A549 (cell line): ENCODE measurements at regions not wholly inside any gene's neighbourhood (a gene's known extent, or its start where the extent isn't known, plus 50 kb on each side); places are given as distances from the start of the nearest gene placed in this dataset.

ENCODE experiments used
- CHD2 ChIP-seq: fragments of 150-350 bp; IDR thresholded peaks from 2 replicates; pipeline ENCODE4 v1.6.1; 2014; ENCODE audit warnings: low read length; ENCODE audit not compliant: partially characterized antibody
- CTCF ChIP-seq: fragments of >200 bp; sonication (Bioruptor Twin); formaldehyde crosslinking; IDR thresholded peaks from 3 replicates; pipeline ENCODE4 v1.5.1; 2016
- EP300 ChIP-seq, 2 experiments: fragments of >200 bp; sonication (Bioruptor Twin); formaldehyde crosslinking; IDR thresholded peaks; 2 replicates in 1 of 2; 3 replicates in 1 of 2; pipeline ENCODE4 v1.6.1; 2016 to 2017
- JUN ChIP-seq, 2 experiments: fragments of >200 bp; sonication (Bioruptor Twin); formaldehyde crosslinking; IDR thresholded peaks; 2 replicates in 1 of 2; 3 replicates in 1 of 2; pipeline ENCODE4 v1.6.1; 2016 to 2017
- KDM1A ChIP-seq: fragments of 200-600 bp; sonication (generic); IDR thresholded peaks from 2 replicates; pipeline ENCODE4 v1.6.1; 2016; ENCODE audit warnings: low read depth, mild to moderate bottlenecking
- KDM5A ChIP-seq: fragments of 200-600 bp; sonication (generic); IDR thresholded peaks from 2 replicates; pipeline ENCODE4 v1.6.1; 2016; ENCODE audit warnings: antibody characterized with exemption, mild to moderate bottlenecking
- MYC ChIP-seq: IDR thresholded peaks from 2 replicates; pipeline ENCODE4 v1.6.1; 2012; ENCODE audit warnings: mild to moderate bottlenecking, inconsistent platforms, low read length, improper control_type of control experiment, borderline replicate concordance
- NFE2L2 ChIP-seq: fragments of 150-350 bp; conservative IDR thresholded peaks from 2 replicates; pipeline ENCODE4 v1.6.1; 2014; ENCODE audit warnings: low read length
- NPAS2 ChIP-seq: fragments of 250-450 bp; sonication (Bioruptor Pico); IDR thresholded peaks from 2 replicates; pipeline ENCODE4 v1.8.0; 2022; ENCODE audit warnings: mild to moderate bottlenecking, moderate library complexity, borderline replicate concordance
- POLR2A ChIP-seq: IDR thresholded peaks from 2 replicates; pipeline ENCODE4 v1.6.1; 2012; ENCODE audit warnings: mild to moderate bottlenecking, low read length
- RAD21 ChIP-seq, 2 experiments: fragments of >200 bp in 1 of 2; sonication (Bioruptor Twin) in 1 of 2; formaldehyde crosslinking in 1 of 2; IDR thresholded peaks in 1 of 2; conservative IDR thresholded peaks in 1 of 2; 2 replicates in 1 of 2; 3 replicates in 1 of 2; pipeline ENCODE4 v1.6.1; 2012 to 2018; ENCODE audit warnings: inconsistent platforms in 1 of 2
- ZNF302 ChIP-seq: fragments of 250-450 bp; sonication (Bioruptor Pico); IDR thresholded peaks from 2 replicates; pipeline ENCODE4 v1.9.0; 2021; ENCODE audit warnings: inconsistent platforms, mild to moderate bottlenecking, moderate library complexity

- TF ChIP-seq KDM5A = no peak
- TF ChIP-seq NPAS2 (CRISPR knock-in tag) = no peak
- no peak for TF ChIP-seq CHD2
- TF ChIP-seq KDM1A = no peak
- no peak for TF ChIP-seq RAD21 (conservative IDR thresholded peaks at IDR 0.05 in 1 of 2, IDR thresholded peaks at IDR 0.05 in 1 of 2)
- TF ChIP-seq MYC = no peak
- TF ChIP-seq POLR2A = no peak
- no peak for TF ChIP-seq CTCF
- no peak for TF ChIP-seq NFE2L2
- no peak for TF ChIP-seq EP300 (IDR thresholded peaks at IDR 0.05)
- no peak for TF ChIP-seq ZNF302
- TF ChIP-seq JUN (IDR thresholded peaks at IDR 0.05) = no peak
These were observed 173.0 kb downstream of the KLF12 start for GRCh38 chr13:73961181-73961580.
